H1 (cell line): ENCODE measurements at regions not wholly inside any gene's neighbourhood (a gene's known extent, or its start where the extent isn't known, plus 50 kb on each side); places are given as distances from the start of the nearest gene placed in this dataset.

Source experiments
- CTCF ChIP-seq, 3 experiments: IDR thresholded peaks; 1 replicate in 2 of 3; 2 replicates in 1 of 3; pipeline versions ENCODE4 v1.5.1 to v1.6.1; 2011; ENCODE audit warnings: low read length in 3 of 3, mild to moderate bottlenecking in 3 of 3, inconsistent platforms in 2 of 3, low read depth in 1 of 3, moderate library complexity in 1 of 3; ENCODE audit not compliant: insufficient read depth in 1 of 3; ENCODE audit errors: control extremely low read depth in 1 of 3
- EGR1 ChIP-seq: IDR thresholded peaks from 2 replicates; pipeline ENCODE4 v1.6.1; 2011; ENCODE audit warnings: low read depth, low read length, borderline replicate concordance
- HDAC2 ChIP-seq, 2 experiments: fragments of 300-600 bp in 1 of 2; sonication (generic) in 1 of 2; IDR thresholded peaks; 2 replicates each; pipeline ENCODE4 v1.6.1; 2011 to 2012; ENCODE audit warnings: low read depth in 2 of 2, low read length in 2 of 2, mild to moderate bottlenecking in 2 of 2, moderate library complexity in 2 of 2, borderline replicate concordance in 1 of 2, inconsistent platforms in 1 of 2
- JUN ChIP-seq: IDR thresholded peaks from 2 replicates; pipeline ENCODE4 v1.6.1; 2011; ENCODE audit warnings: low read depth, mild to moderate bottlenecking, improper control_type of control experiment, low read length
- RBBP5 ChIP-seq: IDR thresholded peaks from 2 replicates; pipeline ENCODE4 v1.7.1; 2012; ENCODE audit warnings: low read depth, mild to moderate bottlenecking, inconsistent platforms, low read length, moderate library complexity, borderline replicate concordance
- SP1 ChIP-seq: IDR thresholded peaks from 2 replicates; pipeline ENCODE4 v1.6.1; 2011; ENCODE audit warnings: low read depth, low read length
- SUZ12 ChIP-seq: fragments of 200-600 bp; sonication (generic); IDR thresholded peaks from 2 replicates; pipeline ENCODE4 v1.6.1; 2012; ENCODE audit warnings: mild to moderate bottlenecking, inconsistent platforms, low read length, moderate library complexity, mixed read lengths

- TF ChIP-seq CTCF (IDR thresholded peaks at IDR 0.05; ENCODE audit: control extremely low read depth in 1 of 3, insufficient read depth in 1 of 3, low read depth in 1 of 3, low read length in 3 of 3) (peak; percentile 18 to 82 (median 55)), JUN (no peak), EGR1 (no peak), HDAC2 (IDR thresholded peaks at IDR 0.05; ENCODE audit: borderline replicate concordance in 1 of 2, low read depth in 2 of 2, low read length in 2 of 2) (no peak), RBBP5 (no peak), SP1 (no peak), SUZ12 (no peak)
Observed at GRCh38 chr3:96700322-96701315, 113.8 kb upstream of the EPHA6 start.
